ENCODE measurements at regions not wholly inside any gene's neighbourhood (a gene's known extent, or its start where the extent isn't known, plus 50 kb on each side); places are given as distances from the start of the nearest gene placed in this dataset.

DNA sequence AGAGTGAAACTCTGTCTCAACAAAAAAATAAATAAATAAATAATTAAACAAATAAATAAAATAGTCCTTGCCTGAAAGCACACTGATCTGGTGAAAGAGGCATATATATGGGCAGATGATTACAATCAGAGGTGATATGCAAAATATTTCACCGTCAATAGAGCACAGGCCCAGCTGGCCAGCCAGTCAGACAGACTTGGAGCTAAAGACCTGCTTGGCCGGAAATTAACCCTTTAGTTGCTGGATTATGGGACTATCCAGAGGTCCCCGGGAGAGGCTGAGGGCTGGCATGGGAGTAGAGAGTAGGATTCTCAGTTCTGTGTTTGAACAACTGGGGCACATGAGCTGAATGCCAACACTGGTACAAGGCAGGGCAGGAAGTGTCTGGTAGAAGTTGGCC lies 59.1 kb upstream of the CTNNB1 start:
- TF ChIP-seq CTCF (IDR thresholded peaks at IDR 0.05) (no peak), POLR2A (IDR thresholded peaks at IDR 0.05) (no peak)

All from thyroid gland (tissue), 4 donors.